ENCODE measurements at regions not wholly inside any gene's neighbourhood (a gene's known extent, or its start where the extent isn't known, plus 50 kb on each side); places are given as distances from the start of the nearest gene placed in this dataset.

DNA sequence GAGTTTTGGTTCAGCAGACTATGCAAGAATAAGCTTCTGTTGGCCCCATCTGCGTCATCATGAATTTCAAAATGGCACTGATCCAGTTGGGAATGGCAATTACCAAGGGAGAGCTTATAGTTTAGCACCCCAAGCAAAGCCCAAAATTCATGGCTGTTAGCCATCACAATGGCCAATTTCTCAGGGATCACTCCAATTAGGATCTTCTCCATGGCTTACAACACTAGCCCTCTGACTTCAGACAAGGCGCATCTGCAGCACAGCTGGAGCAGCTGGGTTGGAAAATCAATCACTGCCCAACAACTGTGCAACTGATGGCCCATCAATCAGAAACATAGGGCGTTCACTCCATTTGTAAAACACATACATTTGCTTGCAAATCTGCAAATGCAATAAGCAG, 273.6 kb downstream of the SRBD1 start:
- DNase-seq (ENCODE audit: low read depth): no peak
- TF ChIP-seq, protein P1, sequence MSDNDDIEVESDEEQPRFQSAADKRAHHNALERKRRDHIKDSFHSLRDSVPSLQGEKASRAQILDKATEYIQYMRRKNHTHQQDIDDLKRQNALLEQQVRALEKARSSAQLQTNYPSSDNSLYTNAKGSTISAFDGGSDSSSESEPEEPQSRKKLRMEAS (IDR thresholded peaks at IDR 0.05; ENCODE audit: low read depth, low read length): no peak
- TF ChIP-seq MYC (IDR thresholded peaks at IDR 0.05; ENCODE audit: low read depth, low read length): no peak
- TF ChIP-seq, protein P2, sequence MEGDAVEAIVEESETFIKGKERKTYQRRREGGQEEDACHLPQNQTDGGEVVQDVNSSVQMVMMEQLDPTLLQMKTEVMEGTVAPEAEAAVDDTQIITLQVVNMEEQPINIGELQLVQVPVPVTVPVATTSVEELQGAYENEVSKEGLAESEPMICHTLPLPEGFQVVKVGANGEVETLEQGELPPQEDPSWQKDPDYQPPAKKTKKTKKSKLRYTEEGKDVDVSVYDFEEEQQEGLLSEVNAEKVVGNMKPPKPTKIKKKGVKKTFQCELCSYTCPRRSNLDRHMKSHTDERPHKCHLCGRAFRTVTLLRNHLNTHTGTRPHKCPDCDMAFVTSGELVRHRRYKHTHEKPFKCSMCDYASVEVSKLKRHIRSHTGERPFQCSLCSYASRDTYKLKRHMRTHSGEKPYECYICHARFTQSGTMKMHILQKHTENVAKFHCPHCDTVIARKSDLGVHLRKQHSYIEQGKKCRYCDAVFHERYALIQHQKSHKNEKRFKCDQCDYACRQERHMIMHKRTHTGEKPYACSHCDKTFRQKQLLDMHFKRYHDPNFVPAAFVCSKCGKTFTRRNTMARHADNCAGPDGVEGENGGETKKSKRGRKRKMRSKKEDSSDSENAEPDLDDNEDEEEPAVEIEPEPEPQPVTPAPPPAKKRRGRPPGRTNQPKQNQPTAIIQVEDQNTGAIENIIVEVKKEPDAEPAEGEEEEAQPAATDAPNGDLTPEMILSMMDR (IDR thresholded peaks at IDR 0.05; ENCODE audit: low read depth, low read length): no peak
- no peak for TF ChIP-seq POLR2A (IDR thresholded peaks at IDR 0.05; ENCODE audit: extremely low read depth, insufficient read length)
- H3K4me3 ChIP-seq (ENCODE audit: low read depth, low read length): no peak overlapping the region

DNA sequence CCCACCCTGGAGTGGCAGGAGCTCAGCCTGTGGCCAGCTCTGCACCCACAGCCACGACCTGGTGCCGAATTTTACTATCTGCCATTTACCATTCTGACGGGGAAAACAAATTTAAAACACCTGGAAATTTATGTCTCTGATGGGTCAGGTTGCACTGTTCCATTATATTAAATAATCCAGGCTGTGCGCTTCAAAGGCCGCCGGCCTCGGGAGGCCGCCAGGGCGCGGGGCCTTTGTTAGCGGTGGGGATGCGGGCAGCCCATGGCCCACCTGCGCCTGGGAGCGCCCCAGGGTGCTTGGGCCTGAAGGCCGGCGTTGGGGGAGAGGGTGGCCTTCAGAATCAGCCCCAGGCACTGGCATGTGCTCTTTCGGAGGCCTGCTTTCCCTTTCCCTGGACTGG, 276.9 kb downstream of the SRBD1 start:
- no peak for DNase-seq (ENCODE audit: low read depth)
- TF ChIP-seq, protein P2 (IDR thresholded peaks at IDR 0.05; ENCODE audit: low read depth, low read length): no peak
- TF ChIP-seq, protein P1 (IDR thresholded peaks at IDR 0.05; ENCODE audit: low read depth, low read length): no peak
- no peak for TF ChIP-seq POLR2A (IDR thresholded peaks at IDR 0.05; ENCODE audit: extremely low read depth, insufficient read length)
- TF ChIP-seq MYC (IDR thresholded peaks at IDR 0.05; ENCODE audit: low read depth, low read length): no peak
- no peak overlapping the region for H3K4me3 ChIP-seq (ENCODE audit: low read depth, low read length)

- TF ChIP-seq MYC (IDR thresholded peaks at IDR 0.05; ENCODE audit: low read depth, low read length) (no peak), POLR2A (IDR thresholded peaks at IDR 0.05; ENCODE audit: extremely low read depth, insufficient read length) (no peak)
- TF ChIP-seq, protein P2 (IDR thresholded peaks at IDR 0.05; ENCODE audit: low read depth, low read length): no peak
- TF ChIP-seq, protein P1 (IDR thresholded peaks at IDR 0.05; ENCODE audit: low read depth, low read length): no peak
- H3K4me3 ChIP-seq (ENCODE audit: low read depth, low read length): no peak overlapping the region
- no peak for DNase-seq (ENCODE audit: low read depth)
Observed at GRCh38 chr2:45332567-45332966, 278.5 kb downstream of the SRBD1 start.

GRCh38 chr2:45332094-45332493, 279.0 kb downstream of the SRBD1 start:
- TF ChIP-seq, protein P1 (IDR thresholded peaks at IDR 0.05; ENCODE audit: low read depth, low read length): no peak
- TF ChIP-seq, protein P2 (IDR thresholded peaks at IDR 0.05; ENCODE audit: low read depth, low read length): no peak
- no peak for TF ChIP-seq MYC (IDR thresholded peaks at IDR 0.05; ENCODE audit: low read depth, low read length)
- DNase-seq (ENCODE audit: low read depth): peak; percentile 25
- H3K4me3 ChIP-seq (ENCODE audit: low read depth, low read length): no peak overlapping the region

DNA sequence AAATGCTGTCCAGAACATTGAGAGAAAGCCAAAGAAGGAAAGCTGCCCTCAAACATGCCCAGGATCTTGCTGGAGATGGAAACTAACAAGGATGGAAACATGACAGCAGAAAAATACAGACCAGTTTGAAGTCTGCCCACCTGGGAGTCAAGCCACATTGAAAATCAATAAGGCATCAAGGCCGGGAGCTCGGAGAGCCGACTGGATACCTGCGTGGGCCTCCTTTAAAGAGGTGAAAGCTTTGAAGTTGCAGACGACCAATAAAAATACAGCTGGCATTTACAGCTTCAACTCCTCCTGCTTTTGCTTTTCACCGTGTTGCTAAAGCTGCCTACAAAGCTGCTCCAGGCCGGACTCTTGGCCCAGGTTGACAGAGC, 279.7 kb downstream of the SRBD1 start:
- no peak overlapping the region for H3K4me3 ChIP-seq (ENCODE audit: low read depth, low read length)
- TF ChIP-seq MYC (IDR thresholded peaks at IDR 0.05; ENCODE audit: low read depth, low read length): no peak
- no peak for TF ChIP-seq POLR2A (IDR thresholded peaks at IDR 0.05; ENCODE audit: extremely low read depth, insufficient read length)
- TF ChIP-seq, protein P1 (IDR thresholded peaks at IDR 0.05; ENCODE audit: low read depth, low read length): no peak
- TF ChIP-seq, protein P2 (IDR thresholded peaks at IDR 0.05; ENCODE audit: low read depth, low read length): no peak
- no peak for DNase-seq (ENCODE audit: low read depth)

All from NB4 (cell line).